PFSK-1 (cell line): ENCODE measurements at regions not wholly inside any gene's neighbourhood (a gene's known extent, or its start where the extent isn't known, plus 50 kb on each side); places are given as distances from the start of the nearest gene placed in this dataset.

Experiments used
- FOXP2 ChIP-seq: optimal IDR thresholded peaks from 2 replicates; pipeline ENCODE3; 2011; ENCODE audit warnings: borderline replicate concordance, control low read depth, inconsistent platforms; ENCODE audit not compliant: insufficient read depth; ENCODE audit errors: extremely low read length, extremely low read depth
- POLR2AphosphoS5 ChIP-seq: IDR thresholded peaks from 2 replicates; pipeline ENCODE4 v1.6.1; 2012; ENCODE audit warnings: low read depth, mild to moderate bottlenecking, control low read depth, low read length, moderate library complexity
- SIN3A ChIP-seq: IDR thresholded peaks from 2 replicates; pipeline ENCODE4 v1.6.1; 2012; ENCODE audit warnings: mild to moderate bottlenecking, low read length, moderate library complexity, borderline replicate concordance; ENCODE audit not compliant: insufficient read depth
- TAF1 ChIP-seq: IDR thresholded peaks from 2 replicates; pipeline ENCODE4 v1.6.1; 2012; ENCODE audit warnings: low read length, control low read depth, borderline replicate concordance; ENCODE audit not compliant: insufficient read depth
- TF ChIP-seq, protein P1 (sequence below), 2 experiments: IDR thresholded peaks; 2 replicates each; pipeline versions ENCODE4 v1.6.1 to v1.8.0; 2011 to 2012; ENCODE audit warnings: low read depth in 2 of 2, low read length in 2 of 2, control low read depth in 1 of 2, inconsistent platforms in 1 of 2, mild to moderate bottlenecking in 1 of 2, moderate library complexity in 1 of 2; ENCODE audit not compliant: insufficient read depth in 1 of 2

DNA sequence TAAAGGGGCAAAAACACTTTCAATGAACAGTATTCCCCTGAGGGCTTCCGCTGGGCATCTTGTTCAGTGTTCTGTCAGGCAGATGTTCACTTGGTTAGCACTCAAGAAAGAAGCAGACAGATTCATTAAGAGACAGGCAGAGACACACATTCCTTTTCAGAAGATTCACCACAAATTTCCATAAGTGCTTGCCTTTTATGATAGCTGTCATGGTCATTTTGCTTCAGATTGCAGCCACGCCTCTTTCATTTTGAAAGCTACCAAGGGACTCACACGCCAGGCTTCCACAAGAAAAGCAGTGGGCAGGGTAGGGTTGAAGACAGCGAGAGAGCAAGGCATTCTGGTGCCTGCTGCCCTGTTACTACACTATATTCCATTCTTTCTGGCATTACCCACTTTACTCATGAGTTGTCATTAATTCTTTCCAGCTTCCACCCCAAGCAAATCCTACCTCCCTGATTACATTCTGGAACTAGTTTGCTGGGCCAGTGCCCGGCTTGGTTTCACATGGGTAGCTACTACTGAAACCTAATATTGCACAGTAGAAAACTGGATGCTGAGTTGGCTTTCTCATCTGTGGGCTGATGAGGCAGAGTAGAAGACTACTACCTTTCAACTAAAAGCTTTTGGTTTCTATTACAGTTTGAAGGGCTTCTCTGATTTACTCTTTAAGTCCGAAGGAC, 91.2 kb upstream of the COL24A1 start:
- TF ChIP-seq, protein P1, sequence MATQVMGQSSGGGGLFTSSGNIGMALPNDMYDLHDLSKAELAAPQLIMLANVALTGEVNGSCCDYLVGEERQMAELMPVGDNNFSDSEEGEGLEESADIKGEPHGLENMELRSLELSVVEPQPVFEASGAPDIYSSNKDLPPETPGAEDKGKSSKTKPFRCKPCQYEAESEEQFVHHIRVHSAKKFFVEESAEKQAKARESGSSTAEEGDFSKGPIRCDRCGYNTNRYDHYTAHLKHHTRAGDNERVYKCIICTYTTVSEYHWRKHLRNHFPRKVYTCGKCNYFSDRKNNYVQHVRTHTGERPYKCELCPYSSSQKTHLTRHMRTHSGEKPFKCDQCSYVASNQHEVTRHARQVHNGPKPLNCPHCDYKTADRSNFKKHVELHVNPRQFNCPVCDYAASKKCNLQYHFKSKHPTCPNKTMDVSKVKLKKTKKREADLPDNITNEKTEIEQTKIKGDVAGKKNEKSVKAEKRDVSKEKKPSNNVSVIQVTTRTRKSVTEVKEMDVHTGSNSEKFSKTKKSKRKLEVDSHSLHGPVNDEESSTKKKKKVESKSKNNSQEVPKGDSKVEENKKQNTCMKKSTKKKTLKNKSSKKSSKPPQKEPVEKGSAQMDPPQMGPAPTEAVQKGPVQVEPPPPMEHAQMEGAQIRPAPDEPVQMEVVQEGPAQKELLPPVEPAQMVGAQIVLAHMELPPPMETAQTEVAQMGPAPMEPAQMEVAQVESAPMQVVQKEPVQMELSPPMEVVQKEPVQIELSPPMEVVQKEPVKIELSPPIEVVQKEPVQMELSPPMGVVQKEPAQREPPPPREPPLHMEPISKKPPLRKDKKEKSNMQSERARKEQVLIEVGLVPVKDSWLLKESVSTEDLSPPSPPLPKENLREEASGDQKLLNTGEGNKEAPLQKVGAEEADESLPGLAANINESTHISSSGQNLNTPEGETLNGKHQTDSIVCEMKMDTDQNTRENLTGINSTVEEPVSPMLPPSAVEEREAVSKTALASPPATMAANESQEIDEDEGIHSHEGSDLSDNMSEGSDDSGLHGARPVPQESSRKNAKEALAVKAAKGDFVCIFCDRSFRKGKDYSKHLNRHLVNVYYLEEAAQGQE (IDR thresholded peaks at IDR 0.05; ENCODE audit: insufficient read depth in 1 of 2, low read depth in 2 of 2, low read length in 2 of 2) = no peak
- no peak for TF ChIP-seq POLR2AphosphoS5
- no peak for TF ChIP-seq TAF1
- no peak for TF ChIP-seq SIN3A
- TF ChIP-seq FOXP2 = no peak
